ENCODE measurements at regions not wholly inside any gene's neighbourhood (a gene's known extent, or its start where the extent isn't known, plus 50 kb on each side); places are given as distances from the start of the nearest gene placed in this dataset.

DNA sequence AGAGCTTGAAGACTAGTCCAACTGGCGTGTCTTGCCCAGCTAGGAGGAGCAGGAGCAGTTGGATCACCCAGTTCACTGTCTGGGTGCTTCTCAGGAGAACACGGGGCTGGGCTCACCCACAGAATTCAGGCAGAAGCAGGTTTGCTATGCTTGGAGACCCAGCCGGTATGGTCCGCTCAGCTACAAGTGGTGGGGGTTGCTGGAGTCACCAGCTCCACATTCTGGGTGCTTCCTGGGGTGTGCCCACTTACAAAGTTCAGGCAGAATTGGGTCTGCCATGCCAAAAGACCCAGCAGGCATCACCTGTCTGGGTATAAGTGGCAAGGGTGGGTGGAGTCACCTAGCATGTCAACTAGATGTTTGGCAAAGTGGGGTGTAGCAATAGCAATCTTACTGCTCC is 1061.8 kb downstream of the PCDH19 start:
- no peak for DNase-seq (ENCODE audit: low spot score)
- Mint-ChIP-seq H3K27ac (ENCODE audit: unreplicated experiment) (no peak overlapping the region), H3K36me3 (ENCODE audit: low read depth, unreplicated experiment) (peaks cover 3% of the 10 kb centered on the region), H3K9me3 (ENCODE audit: unreplicated experiment) (no peaks in the 10 kb centered on the region), H3K4me1 (ENCODE audit: unreplicated experiment) (no peaks in the 10 kb centered on the region), H3K4me3 (ENCODE audit: unreplicated experiment) (no peak overlapping the region), H3K27me3 (ENCODE audit: unreplicated experiment) (no peaks in the 10 kb centered on the region)
- TF ChIP-seq, protein P1, sequence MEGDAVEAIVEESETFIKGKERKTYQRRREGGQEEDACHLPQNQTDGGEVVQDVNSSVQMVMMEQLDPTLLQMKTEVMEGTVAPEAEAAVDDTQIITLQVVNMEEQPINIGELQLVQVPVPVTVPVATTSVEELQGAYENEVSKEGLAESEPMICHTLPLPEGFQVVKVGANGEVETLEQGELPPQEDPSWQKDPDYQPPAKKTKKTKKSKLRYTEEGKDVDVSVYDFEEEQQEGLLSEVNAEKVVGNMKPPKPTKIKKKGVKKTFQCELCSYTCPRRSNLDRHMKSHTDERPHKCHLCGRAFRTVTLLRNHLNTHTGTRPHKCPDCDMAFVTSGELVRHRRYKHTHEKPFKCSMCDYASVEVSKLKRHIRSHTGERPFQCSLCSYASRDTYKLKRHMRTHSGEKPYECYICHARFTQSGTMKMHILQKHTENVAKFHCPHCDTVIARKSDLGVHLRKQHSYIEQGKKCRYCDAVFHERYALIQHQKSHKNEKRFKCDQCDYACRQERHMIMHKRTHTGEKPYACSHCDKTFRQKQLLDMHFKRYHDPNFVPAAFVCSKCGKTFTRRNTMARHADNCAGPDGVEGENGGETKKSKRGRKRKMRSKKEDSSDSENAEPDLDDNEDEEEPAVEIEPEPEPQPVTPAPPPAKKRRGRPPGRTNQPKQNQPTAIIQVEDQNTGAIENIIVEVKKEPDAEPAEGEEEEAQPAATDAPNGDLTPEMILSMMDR (IDR thresholded peaks at IDR 0.05; ENCODE audit: unreplicated experiment): no peak

DNA sequence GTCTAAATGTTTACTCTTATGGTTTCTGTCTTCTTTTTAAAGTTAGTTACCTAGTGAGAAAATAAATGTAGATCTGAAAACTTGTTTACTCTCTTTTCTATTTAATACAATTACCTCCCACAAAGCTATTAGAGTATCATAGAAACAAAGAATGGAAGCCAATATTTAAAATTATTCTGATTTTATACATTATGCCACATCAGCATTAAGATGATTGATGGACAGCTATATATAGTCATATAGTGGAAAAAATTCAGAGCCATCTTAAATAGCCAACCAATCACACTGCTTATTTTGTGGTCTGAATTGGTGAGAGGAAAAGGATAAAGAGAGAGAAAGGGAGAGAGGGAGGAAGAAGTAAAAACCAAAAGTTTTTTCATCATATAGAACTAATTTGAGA is 1101.8 kb downstream of the PCDH19 start:
- H3K9me3 Mint-ChIP-seq (ENCODE audit: unreplicated experiment): no peaks in the 10 kb centered on the region
- no peaks in the 10 kb centered on the region for H3K36me3 Mint-ChIP-seq (ENCODE audit: low read depth, unreplicated experiment)
- TF ChIP-seq, protein P1 (IDR thresholded peaks at IDR 0.05; ENCODE audit: unreplicated experiment): no peak
- H3K4me1 Mint-ChIP-seq (ENCODE audit: unreplicated experiment): no peaks in the 10 kb centered on the region
- no peak overlapping the region for H3K27ac Mint-ChIP-seq (ENCODE audit: unreplicated experiment)
- no peak overlapping the region for H3K4me3 Mint-ChIP-seq (ENCODE audit: unreplicated experiment)
- DNase-seq (ENCODE audit: low spot score): no peak
- H3K27me3 Mint-ChIP-seq (ENCODE audit: unreplicated experiment): no peaks in the 10 kb centered on the region

DNA sequence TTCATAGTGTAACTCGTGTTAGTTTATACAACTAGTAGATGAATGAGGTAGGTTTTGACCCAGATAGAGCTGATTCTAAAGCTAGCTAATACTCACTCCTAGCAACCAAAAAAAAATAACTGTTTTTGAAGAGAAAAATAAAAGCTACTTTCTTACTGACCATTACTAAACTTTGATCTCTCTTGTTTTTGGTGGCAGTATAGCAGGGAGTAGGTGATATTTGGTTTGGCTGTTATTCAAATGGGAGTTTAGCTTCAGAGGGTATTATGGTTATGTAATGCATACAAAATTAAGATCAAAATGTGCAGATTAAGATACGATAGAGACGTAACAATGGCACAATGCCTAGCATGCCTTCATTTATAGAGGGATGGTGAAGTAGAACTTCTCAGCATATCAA is 1104.5 kb downstream of the PCDH19 start:
- no peaks in the 10 kb centered on the region for H3K4me1 Mint-ChIP-seq (ENCODE audit: unreplicated experiment)
- DNase-seq (ENCODE audit: low spot score): no peak
- H3K9me3 Mint-ChIP-seq (ENCODE audit: unreplicated experiment): no peaks in the 10 kb centered on the region
- H3K27me3 Mint-ChIP-seq (ENCODE audit: unreplicated experiment): no peaks in the 10 kb centered on the region
- TF ChIP-seq, protein P1 (IDR thresholded peaks at IDR 0.05; ENCODE audit: unreplicated experiment): no peak
- H3K27ac Mint-ChIP-seq (ENCODE audit: unreplicated experiment): no peak overlapping the region
- H3K36me3 Mint-ChIP-seq (ENCODE audit: low read depth, unreplicated experiment): no peaks in the 10 kb centered on the region
- no peak overlapping the region for H3K4me3 Mint-ChIP-seq (ENCODE audit: unreplicated experiment)

DNA sequence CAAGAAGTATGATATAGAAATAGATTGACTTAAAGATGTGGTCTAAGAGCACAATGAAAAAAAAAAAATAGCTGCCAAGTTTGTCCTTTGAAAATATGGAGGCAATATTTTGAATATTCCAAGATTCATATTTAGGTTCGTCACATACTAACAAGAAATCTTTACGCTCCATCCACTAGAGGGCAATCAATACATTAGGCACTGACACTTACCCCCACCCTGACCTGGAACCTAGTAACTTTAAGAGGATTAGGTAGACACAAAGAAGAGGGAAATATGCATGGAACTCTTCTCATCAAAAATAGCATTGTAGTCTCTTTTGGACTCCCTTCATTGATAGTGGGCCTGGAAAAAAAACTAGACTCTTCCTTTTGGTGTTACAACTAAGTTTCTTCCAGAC is 1108.1 kb downstream of the PCDH19 start:
- DNase-seq (ENCODE audit: low spot score): no peak
- Mint-ChIP-seq H3K27me3 (ENCODE audit: unreplicated experiment) (no peaks in the 10 kb centered on the region), H3K4me1 (ENCODE audit: unreplicated experiment) (no peaks in the 10 kb centered on the region), H3K36me3 (ENCODE audit: low read depth, unreplicated experiment) (no peaks in the 10 kb centered on the region), H3K27ac (ENCODE audit: unreplicated experiment) (no peak overlapping the region), H3K4me3 (ENCODE audit: unreplicated experiment) (no peak overlapping the region), H3K9me3 (ENCODE audit: unreplicated experiment) (no peaks in the 10 kb centered on the region)
- TF ChIP-seq, protein P1 (IDR thresholded peaks at IDR 0.05; ENCODE audit: unreplicated experiment): peak; percentile 24

DNA sequence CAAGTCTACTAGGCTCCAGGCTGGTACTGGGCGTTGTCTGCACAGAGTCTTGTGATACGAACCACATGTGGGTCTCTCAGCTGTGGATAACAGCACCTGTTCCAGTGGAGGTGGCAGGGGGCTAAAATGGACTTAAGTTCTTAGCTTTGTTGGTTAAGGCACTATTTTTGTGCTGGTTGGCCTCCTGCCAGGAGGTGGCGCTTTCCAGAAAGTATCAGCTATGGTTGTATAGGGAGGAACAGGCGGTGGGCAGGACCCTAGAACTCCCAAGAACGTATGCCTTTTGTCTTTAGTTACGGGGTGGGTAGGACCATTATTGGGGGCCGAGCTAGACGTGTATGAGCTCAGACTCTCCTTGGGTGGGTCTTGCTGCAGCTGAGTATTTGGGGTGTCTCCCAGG is 1138.4 kb downstream of the PCDH19 start:
- Mint-ChIP-seq H3K27ac (ENCODE audit: unreplicated experiment) (no peak overlapping the region), H3K27me3 (ENCODE audit: unreplicated experiment) (no peaks in the 10 kb centered on the region), H3K4me1 (ENCODE audit: unreplicated experiment) (no peaks in the 10 kb centered on the region), H3K9me3 (ENCODE audit: unreplicated experiment) (no peaks in the 10 kb centered on the region), H3K4me3 (ENCODE audit: unreplicated experiment) (no peak overlapping the region), H3K36me3 (ENCODE audit: low read depth, unreplicated experiment) (no peaks in the 10 kb centered on the region)
- DNase-seq (ENCODE audit: low spot score): no peak
- TF ChIP-seq, protein P1 (IDR thresholded peaks at IDR 0.05; ENCODE audit: unreplicated experiment): no peak

Measured in endothelial cell (in vitro differentiated cells).